ENCODE measurements at regions not wholly inside any gene's neighbourhood (a gene's known extent, or its start where the extent isn't known, plus 50 kb on each side); places are given as distances from the start of the nearest gene placed in this dataset.
"Not testable (repeated sequence)": the region's sequence is repeated elsewhere in the genome, so short reads cannot be mapped to it uniquely, and the experiment has no call there.

GRCh38 chr4:86413426-86413825 lies 53.6 kb upstream of the MAPK10 start:
- DNase-seq (ENCODE audit: low read depth in 2 of 2): not testable (repeated sequence)

DNA sequence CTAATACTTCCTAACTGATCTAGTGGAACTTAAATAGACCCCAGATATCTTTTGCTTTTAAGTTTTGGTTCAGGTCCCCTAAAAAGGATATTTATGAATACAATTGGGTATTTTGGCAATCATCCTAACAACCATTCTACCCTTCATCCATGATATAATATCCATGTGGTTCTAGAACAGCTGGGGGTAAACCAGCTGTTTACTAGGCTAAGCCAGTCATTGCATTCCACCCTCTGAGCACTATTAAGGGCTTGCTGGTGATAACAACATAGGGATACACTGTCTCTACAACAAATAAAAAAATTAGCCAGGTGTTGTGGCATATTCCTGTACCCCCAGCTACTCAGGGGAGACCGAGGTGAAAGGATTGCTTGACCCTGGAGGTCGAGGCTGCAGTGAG lies 54.8 kb upstream of the MAPK10 start:
- DNase-seq (ENCODE audit: low read depth in 2 of 2): no peak

GRCh38 chr4:86416081-86416480 lies 56.2 kb upstream of the MAPK10 start:
- DNase-seq (ENCODE audit: low read depth in 2 of 2): no peak

GRCh38 chr4:86421461-86421860 lies 61.6 kb upstream of the MAPK10 start:
- DNase-seq (ENCODE audit: low read depth in 2 of 2): no peak

- DNase-seq (ENCODE audit: low read depth in 2 of 2): no peak
Measured at GRCh38 chr4:86431543-86432116, 71.8 kb upstream of the MAPK10 start.

DNA sequence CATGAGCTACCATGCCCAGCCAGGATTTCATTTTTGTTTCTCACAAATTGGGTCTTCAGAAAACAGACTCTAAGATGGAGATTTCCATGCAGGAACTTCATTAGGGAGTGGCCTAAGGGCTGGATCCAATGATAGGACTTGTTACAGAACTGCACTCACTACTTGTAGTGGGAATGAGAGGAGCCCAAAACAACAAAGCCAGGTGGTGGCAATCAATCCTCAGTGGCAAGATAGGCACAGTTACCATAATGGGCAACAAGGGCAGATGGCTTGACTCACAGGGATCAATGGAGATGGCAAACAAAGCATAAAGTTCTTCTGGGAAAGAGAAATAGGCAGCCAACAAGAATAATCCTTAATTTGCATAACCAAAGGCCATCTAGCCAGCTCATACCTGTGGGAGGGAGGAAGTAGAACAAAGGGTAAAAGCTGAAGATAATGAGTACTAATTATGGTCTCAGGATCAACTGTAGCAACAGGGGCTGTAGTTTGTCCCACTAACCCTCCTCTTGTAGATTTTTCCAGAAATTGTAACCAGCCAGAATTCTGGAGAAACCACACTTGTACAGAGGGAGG lies 72.8 kb upstream of the MAPK10 start:
- no peak for DNase-seq (ENCODE audit: low read depth in 2 of 2)

- DNase-seq (ENCODE audit: low read depth in 2 of 2): no peak
Measured at GRCh38 chr4:86439293-86439692, 79.4 kb upstream of the MAPK10 start.

GRCh38 chr4:86441175-86441936 lies 81.5 kb upstream of the MAPK10 start:
- peak; percentile 22 to 36 for DNase-seq (ENCODE audit: low read depth in 2 of 2)

GRCh38 chr4:86442881-86443280 lies 83.0 kb upstream of the MAPK10 start:
- DNase-seq (ENCODE audit: low read depth in 2 of 2): no peak

GRCh38 chr4:86443495-86443894 lies 83.6 kb upstream of the MAPK10 start:
- DNase-seq (ENCODE audit: low read depth in 2 of 2): no peak

DNA sequence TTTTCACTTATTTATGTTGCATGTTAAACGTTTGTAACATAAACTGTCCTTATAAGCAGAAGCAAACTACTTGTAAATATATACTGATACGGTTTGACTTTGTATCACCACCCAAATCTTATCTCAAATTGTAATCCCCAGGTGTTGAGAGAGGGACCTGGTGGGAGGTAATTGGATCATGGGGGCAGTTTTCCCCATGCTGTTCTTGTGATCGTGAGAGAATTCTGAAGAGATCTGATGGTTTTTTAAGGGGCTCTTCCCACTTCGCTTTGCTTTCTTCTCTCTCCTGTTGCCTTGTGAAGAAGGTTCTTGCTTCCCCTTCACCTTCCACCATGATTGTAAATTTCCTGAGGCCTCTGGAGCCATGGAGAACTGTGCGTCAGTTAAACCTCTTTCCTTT lies 87.1 kb upstream of the MAPK10 start:
- DNase-seq (ENCODE audit: low read depth in 2 of 2): no peak

- no peak for DNase-seq (ENCODE audit: low read depth in 2 of 2)
Measured at GRCh38 chr4:86448871-86449270, 89.0 kb upstream of the MAPK10 start.

DNA sequence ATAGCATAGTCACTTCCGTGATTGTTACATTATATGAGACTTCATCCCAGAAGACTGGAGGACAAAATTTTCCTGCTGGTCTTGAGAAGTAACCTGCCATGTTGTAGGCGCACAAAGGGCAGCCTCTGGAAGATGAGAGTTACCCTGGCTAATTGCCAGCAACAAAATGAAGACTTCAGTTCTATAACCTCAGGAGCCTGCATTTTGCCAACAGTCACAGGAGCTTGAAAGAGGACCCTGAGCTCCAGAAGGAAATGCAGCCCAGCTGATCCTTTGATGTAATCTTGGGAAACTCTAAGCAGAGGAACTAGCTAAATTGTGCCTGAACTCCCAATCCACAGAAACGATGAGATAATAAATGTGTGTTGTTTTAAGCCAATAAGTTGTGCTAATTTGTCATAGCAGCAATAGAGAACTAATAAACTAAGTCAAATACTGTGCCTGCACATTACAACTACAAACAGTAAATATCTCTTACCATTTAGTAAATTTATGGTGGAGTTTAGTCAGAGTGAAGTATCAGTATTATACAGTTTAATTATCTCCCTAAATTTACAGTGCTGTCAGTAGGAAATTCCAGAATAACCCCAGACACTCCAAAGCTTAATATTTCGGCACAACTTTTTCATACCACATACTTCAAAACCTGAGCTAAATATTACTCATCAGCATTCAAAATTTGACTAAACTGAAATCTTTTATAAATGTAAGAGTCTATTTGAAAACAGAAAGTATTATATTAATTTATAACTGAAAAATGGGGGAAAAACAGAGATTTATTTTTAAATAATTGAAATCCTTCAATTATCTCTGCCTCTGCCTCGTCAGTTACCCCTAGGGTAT lies 90.1 kb upstream of the MAPK10 start:
- peak; percentile 37 to 45 for DNase-seq (ENCODE audit: low read depth in 2 of 2)

DNA sequence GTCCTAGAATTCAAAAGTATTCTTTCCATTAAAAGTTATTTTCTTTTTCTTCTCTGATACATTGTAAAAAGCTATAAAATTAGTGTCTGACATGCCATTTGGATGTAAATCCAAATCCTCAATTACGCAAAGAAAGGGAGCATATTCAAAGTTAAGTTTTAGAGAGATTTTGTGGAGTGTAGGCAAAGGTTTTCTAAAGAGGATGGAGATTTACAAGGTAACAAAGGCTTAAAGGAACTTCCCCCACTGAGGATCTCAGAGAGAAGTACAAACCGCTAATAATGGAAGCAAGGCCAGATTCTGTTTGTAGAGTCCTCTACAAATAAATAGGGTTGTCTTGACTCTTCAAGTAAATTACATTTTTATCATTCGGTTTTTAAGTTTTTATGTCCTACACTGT lies 91.0 kb upstream of the MAPK10 start:
- no peak for DNase-seq (ENCODE audit: low read depth in 2 of 2)

DNA sequence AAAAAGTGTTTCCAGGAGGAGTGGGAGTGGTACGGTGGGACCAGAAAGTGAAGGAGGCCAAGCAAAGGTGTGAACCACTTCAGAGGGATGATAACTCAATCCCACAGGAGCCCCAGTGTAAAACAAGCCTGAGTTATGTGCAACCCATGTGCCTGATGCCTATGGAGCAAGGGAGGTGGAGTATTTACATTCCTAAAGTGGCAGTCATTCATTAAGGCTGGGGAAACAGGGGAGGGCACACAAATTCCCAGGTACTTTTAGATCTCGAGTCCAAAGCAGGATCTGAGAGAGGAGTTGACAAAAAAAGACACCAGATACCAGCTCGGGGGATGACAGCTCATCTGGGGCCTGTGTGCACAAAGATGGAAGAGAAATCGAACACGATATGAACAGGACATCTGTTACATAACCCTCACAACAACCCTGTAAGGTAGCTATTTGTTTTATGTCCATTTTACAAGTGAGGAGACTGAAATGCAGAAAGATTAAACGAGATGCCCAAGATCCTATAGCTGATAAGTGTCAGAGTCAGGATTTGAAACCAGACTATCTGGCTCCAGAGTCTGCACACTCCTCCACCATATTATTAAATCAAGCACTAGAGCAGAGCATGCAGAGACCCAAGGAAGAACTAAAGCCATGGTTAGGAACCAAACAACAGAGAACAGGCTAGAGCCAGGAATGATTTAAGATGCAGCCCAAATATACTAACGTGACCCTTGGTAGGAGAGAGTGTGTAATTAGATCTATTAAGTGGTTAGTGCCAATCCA lies 91.9 kb upstream of the MAPK10 start:
- DNase-seq (ENCODE audit: low read depth in 2 of 2): no peak

- DNase-seq (ENCODE audit: low read depth in 2 of 2): peak in 1 of 2 experiments; percentile 5
Measured at GRCh38 chr4:86452422-86452891, 92.6 kb upstream of the MAPK10 start.

GRCh38 chr4:86452924-86453531 lies 93.2 kb upstream of the MAPK10 start:
- no peak for DNase-seq (ENCODE audit: low read depth in 2 of 2)

GRCh38 chr4:86453611-86454072 lies 93.8 kb upstream of the MAPK10 start:
- not testable (repeated sequence) for DNase-seq (ENCODE audit: low read depth in 2 of 2)

GRCh38 chr4:86461849-86462248 lies 102.0 kb upstream of the MAPK10 start:
- no peak for DNase-seq (ENCODE audit: low read depth in 2 of 2)

DNA sequence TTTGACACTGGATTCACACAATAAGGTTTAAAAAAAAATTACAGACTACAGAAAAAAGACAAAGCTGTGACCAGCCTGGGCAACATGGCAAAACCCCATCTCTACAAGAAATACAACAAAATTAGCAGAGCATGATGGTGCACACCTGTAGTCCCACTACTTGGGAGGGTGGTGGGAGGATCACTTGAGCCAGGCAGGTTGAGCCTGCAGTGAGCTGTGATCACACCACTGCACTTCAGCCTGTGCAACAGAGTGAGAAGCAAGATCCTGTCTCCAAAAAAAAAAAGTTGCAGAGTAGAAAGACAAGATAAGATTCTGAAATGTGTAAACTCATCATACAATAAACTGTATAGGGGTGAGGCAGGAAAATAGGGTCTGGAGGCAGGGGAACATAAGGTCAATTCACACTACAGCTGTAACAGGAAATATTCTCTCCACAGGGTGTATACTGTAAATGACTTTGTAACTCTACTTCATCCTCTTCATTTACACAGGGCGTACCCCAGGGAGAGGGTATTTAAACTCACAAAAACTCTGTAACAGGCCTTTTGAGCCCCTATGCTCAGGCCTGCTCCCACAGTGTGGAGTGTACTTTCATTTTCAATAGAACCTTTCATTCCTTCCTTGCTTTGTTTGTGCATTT lies 112.6 kb upstream of the MAPK10 start:
- DNase-seq (ENCODE audit: low read depth in 2 of 2): no peak
